Hepatocyte (in vitro differentiated cells): ENCODE measurements at regions not wholly inside any gene's neighbourhood (a gene's known extent, or its start where the extent isn't known, plus 50 kb on each side); places are given as distances from the start of the nearest gene placed in this dataset.
A peak's percentile ranks its signal among the peaks of the same experiment; 100 is the strongest.

Experiments
- DNase-seq: peaks from one replicate; pipeline ENCODE4 v3.0.0-alpha.2; 2016; ENCODE audit warnings: low spot score
- H2AFZ ChIP-seq: fragments of 200-600 bp; sonication (generic); 2 replicates; pipeline ENCODE4 v1.6.0; 2016; ENCODE audit warnings: antibody characterized with exemption, mild to moderate bottlenecking
- H3K27ac ChIP-seq: fragments of 200-600 bp; sonication (generic); 2 replicates; pipeline ENCODE4 v1.5.1; 2016; ENCODE audit warnings: mild to moderate bottlenecking
- H3K27me3 ChIP-seq: fragments of 200-600 bp; sonication (generic); 2 replicates; pipeline ENCODE4 v1.6.1; 2016
- H3K36me3 ChIP-seq: fragments of 200-600 bp; sonication (generic); replicated peaks from 2 replicates; pipeline ENCODE4 v1.5.1; 2016; ENCODE audit warnings: low read depth; ENCODE audit not compliant: insufficient read depth
- H3K4me1 ChIP-seq: fragments of 200-600 bp; sonication (generic); 2 replicates; pipeline ENCODE4 v1.5.1; 2016; ENCODE audit warnings: mild to moderate bottlenecking, moderate library complexity; ENCODE audit not compliant: insufficient read depth
- H3K4me2 ChIP-seq: fragments of 200-600 bp; sonication (generic); 2 replicates; pipeline ENCODE4 v1.6.0; 2016
- H3K4me3 ChIP-seq: fragments of 200-600 bp; sonication (generic); 2 replicates; pipeline ENCODE4 v1.5.1; 2016; ENCODE audit warnings: mild to moderate bottlenecking
- H3K79me2 ChIP-seq: fragments of 200-600 bp; sonication (generic); 2 replicates; pipeline ENCODE4 v1.6.0; 2017; ENCODE audit warnings: mild to moderate bottlenecking
- H3K9me2 ChIP-seq: fragments of 200-600 bp; sonication (generic); replicated peaks from 2 replicates; pipeline ENCODE4 v1.6.0; 2017; ENCODE audit warnings: mild to moderate bottlenecking; ENCODE audit not compliant: insufficient read depth
- H3K9me3 ChIP-seq: fragments of 200-600 bp; sonication (generic); 2 replicates; pipeline ENCODE4 v1.5.1; 2016; ENCODE audit warnings: low read depth, mild to moderate bottlenecking
- H4K20me1 ChIP-seq: fragments of 200-600 bp; sonication (generic); 2 replicates; pipeline ENCODE4 v1.6.0; 2016; ENCODE audit warnings: mild to moderate bottlenecking; ENCODE audit not compliant: insufficient read depth, poor library complexity, severe bottlenecking
- CTCF ChIP-seq: fragments of 200-600 bp; sonication (generic); IDR thresholded peaks from 2 replicates; pipeline ENCODE4 v1.5.1; 2016; ENCODE audit warnings: antibody characterized with exemption, mild to moderate bottlenecking; ENCODE audit not compliant: poor library complexity
- EZH2 ChIP-seq: fragments of 200-600 bp; sonication (generic); IDR thresholded peaks from 2 replicates; pipeline ENCODE4 v1.6.1; 2016; ENCODE audit warnings: antibody characterized with exemption, mild to moderate bottlenecking, borderline replicate concordance
- EZH2phosphoT487 ChIP-seq: fragments of 200-600 bp; sonication (generic); IDR thresholded peaks from one replicate; pipeline ENCODE4 v1.6.1; 2018; ENCODE audit warnings: antibody characterized with exemption, mild to moderate bottlenecking, low read depth, moderate library complexity; ENCODE audit not compliant: unreplicated experiment, severe bottlenecking
- WGBS: methylation state at CpG from one replicate; pipeline ENCODE4 v1.1.6; 2016; ENCODE audit warnings: low lambda C conversion rate; ENCODE audit errors: missing lambda C conversion rate; 5-methylcytosine and 5-hydroxymethylcytosine counted together

GRCh38 chr16:55976815-55977214, 101.6 kb upstream of the CES5A start:
- H4K20me1 ChIP-seq, result no peaks in the 10 kb centered on the region
- no peaks in the 10 kb centered on the region for H3K27me3 ChIP-seq
- H3K4me3 ChIP-seq, result no peak overlapping the region
- no peaks in the 10 kb centered on the region for H3K9me3 ChIP-seq
- WGBS, result 78% methylated on average over 2 of the region's 2 CpGs
- no peaks in the 10 kb centered on the region for H3K9me2 ChIP-seq
- no peak overlapping the region for H3K27ac ChIP-seq
- no peak overlapping the region for H2AFZ ChIP-seq
- no peak for DNase-seq
- no peaks in the 10 kb centered on the region for H3K4me1 ChIP-seq
- H3K79me2 ChIP-seq, result no peaks in the 10 kb centered on the region
- no peaks in the 10 kb centered on the region for H3K36me3 ChIP-seq
- TF ChIP-seq EZH2phosphoT487 (no peak), EZH2 (no peak), CTCF (no peak)
- H3K4me2 ChIP-seq, result no peak overlapping the region

- Histone ChIP-seq H3K79me2 (no peaks in the 10 kb centered on the region), H3K36me3 (no peaks in the 10 kb centered on the region), H3K27ac (no peak overlapping the region), H3K9me2 (no peaks in the 10 kb centered on the region), H3K4me1 (no peaks in the 10 kb centered on the region), H3K27me3 (no peaks in the 10 kb centered on the region), H3K4me3 (no peak overlapping the region), H4K20me1 (no peaks in the 10 kb centered on the region), H3K4me2 (no peak overlapping the region), H3K9me3 (no peaks in the 10 kb centered on the region), H2AFZ (no peak overlapping the region)
- 54% methylated on average over 5 of the region's 5 CpGs for WGBS
- TF ChIP-seq CTCF (no peak), EZH2 (no peak), EZH2phosphoT487 (no peak)
- DNase-seq, result no peak
Observed at GRCh38 chr16:55971447-55971846, 96.3 kb upstream of the CES5A start.

- TF ChIP-seq CTCF (no peak), EZH2 (no peak), EZH2phosphoT487 (no peak)
Observed at GRCh38 chr16:55968221-55968620, 93.0 kb upstream of the CES5A start.

GRCh38 chr16:55964923-55965475, 89.8 kb upstream of the CES5A start:
- H3K9me2 ChIP-seq, result no peaks in the 10 kb centered on the region
- peaks cover 3% of the 10 kb centered on the region for H3K4me1 ChIP-seq
- no peaks in the 10 kb centered on the region for H3K36me3 ChIP-seq
- H3K27me3 ChIP-seq, result no peaks in the 10 kb centered on the region
- no peak overlapping the region for H3K4me3 ChIP-seq
- H2AFZ ChIP-seq, result no peak overlapping the region
- 74% methylated on average over 4 of the region's 4 CpGs for WGBS
- TF ChIP-seq CTCF (no peak), EZH2 (no peak), EZH2phosphoT487 (no peak)
- no peaks in the 10 kb centered on the region for H3K9me3 ChIP-seq
- no peaks in the 10 kb centered on the region for H4K20me1 ChIP-seq
- no peaks in the 10 kb centered on the region for H3K79me2 ChIP-seq
- H3K27ac ChIP-seq, result peak overlapping the region; percentile 19
- no peak overlapping the region for H3K4me2 ChIP-seq
- no peak for DNase-seq

More at GRCh38 chr16:55968221-55968620, 93.0 kb upstream of the CES5A start:
- Histone ChIP-seq H3K4me2 (no peak overlapping the region), H4K20me1 (no peaks in the 10 kb centered on the region), H3K9me2 (no peaks in the 10 kb centered on the region), H3K9me3 (no peaks in the 10 kb centered on the region), H3K27ac (no peak overlapping the region), H3K4me3 (no peak overlapping the region), H3K27me3 (no peaks in the 10 kb centered on the region), H3K79me2 (no peaks in the 10 kb centered on the region), H2AFZ (no peak overlapping the region), H3K36me3 (no peaks in the 10 kb centered on the region), H3K4me1 (peaks cover 3% of the 10 kb centered on the region)
- 54% methylated on average over 5 of the region's 5 CpGs for WGBS
- no peak for DNase-seq
